ENCODE measurements at regions not wholly inside any gene's neighbourhood (a gene's known extent, or its start where the extent isn't known, plus 50 kb on each side); places are given as distances from the start of the nearest gene placed in this dataset.

DNA sequence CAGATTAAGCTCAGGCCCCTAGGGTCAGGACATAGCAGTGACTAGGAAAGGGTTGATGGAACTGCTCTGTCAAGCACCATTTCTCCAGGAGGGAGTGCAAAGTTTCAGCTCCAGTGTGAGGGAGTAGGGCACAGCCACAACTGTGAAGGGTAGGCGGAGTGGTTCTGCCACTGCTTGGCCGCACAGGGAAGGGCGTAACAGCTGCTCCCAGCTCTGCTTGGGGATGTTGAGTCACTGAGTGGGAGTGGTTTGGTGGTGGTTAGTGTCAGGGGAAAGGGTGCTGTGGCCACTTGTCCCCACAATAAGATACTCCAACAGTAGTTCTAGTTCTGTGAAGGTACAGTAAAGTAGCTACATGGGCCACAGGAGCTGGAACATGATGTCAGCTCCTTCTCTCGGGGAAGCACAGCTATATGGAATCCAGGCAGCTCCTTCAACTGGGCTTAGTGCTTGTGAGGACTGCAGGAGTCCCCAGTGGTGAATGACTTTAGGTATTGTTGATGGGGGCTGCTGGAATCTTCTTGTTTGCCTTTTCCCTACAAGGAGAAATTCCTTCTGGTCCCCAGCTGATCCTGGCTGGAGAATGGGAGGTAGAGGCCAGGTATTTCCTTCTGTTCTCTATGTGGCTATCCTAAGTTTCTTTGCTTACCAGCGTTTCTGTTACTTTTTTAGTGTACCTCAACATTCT is 314.5 kb downstream of the SPATA31D1 start:
- Histone ChIP-seq H3K9me3 (ENCODE audit: control insufficient read depth, insufficient read depth, low read depth, low read length) (peaks cover 2% of the 10 kb centered on the region; the same call in 1 of the 2 replicates), H3K4me3 (ENCODE audit: low read depth, low read length) (no peak overlapping the region), H3K27ac (ENCODE audit: extremely low read depth, low read depth, low read length) (no peak overlapping the region), H3K36me3 (ENCODE audit: control insufficient read depth in 2 of 2, insufficient read depth in 1 of 2, low read length in 2 of 2) (no peaks in the 10 kb centered on the region), H3K4me1 (ENCODE audit: control insufficient read depth, insufficient read depth, low read length) (no peaks in the 10 kb centered on the region)
- ChIA-PET POLR2A (no interaction called here), CTCF (interaction anchor here (0.7 kb wide), 1 partner anchor 274 kb away, joined by 3 read pairs; no protein-coding TSS in a partner anchor)
- TF ChIP-seq ZNF670 (tag by site-specific recombination; IDR thresholded peaks at IDR 0.05; ENCODE audit: low read depth): no peak
- TF ChIP-seq ZNF416 (tag by site-specific recombination; IDR thresholded peaks at IDR 0.05): no peak
- TF ChIP-seq, protein P1, sequence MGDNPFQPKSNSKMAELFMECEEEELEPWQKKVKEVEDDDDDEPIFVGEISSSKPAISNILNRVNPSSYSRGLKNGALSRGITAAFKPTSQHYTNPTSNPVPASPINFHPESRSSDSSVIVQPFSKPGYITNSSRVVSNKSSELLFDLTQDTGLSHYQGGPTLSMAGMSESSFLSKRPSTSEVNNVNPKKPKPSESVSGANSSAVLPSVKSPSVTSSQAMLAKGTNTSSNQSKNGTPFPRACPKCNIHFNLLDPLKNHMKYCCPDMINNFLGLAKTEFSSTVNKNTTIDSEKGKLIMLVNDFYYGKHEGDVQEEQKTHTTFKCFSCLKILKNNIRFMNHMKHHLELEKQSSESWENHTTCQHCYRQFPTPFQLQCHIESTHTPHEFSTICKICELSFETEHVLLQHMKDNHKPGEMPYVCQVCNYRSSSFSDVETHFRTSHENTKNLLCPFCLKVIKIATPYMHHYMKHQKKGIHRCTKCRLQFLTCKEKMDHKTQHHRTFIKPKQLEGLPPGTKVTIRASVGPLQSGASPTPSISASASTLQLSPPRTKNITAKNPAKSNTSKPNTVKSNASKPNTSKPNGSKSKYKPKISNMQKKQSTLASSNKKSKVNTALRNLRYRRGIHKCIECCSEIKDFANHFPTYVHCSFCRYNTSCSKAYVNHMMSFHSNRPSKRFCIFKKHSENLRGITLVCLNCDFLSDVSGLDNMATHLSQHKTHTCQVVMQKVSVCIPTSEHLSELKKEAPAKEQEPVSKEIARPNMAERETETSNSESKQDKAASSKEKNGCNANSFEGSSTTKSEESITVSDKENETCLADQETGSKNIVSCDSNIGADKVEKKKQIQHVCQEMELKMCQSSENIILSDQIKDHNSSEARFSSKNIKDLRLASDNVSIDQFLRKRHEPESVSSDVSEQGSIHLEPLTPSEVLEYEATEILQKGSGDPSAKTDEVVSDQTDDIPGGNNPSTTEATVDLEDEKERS (tag by site-specific recombination; IDR thresholded peaks at IDR 0.05): no peak
- no peak for TF ChIP-seq ZNF335 (tag by site-specific recombination; conservative IDR thresholded peaks at IDR 0.05)
- TF ChIP-seq ZNF155 (tag by site-specific recombination; IDR thresholded peaks at IDR 0.05): no peak
- no peak for TF ChIP-seq ZBTB17 (tag by site-specific recombination; IDR thresholded peaks at IDR 0.05)
- TF ChIP-seq SP3 (tag by site-specific recombination; IDR thresholded peaks at IDR 0.05): no peak
- TF ChIP-seq, protein P2, sequence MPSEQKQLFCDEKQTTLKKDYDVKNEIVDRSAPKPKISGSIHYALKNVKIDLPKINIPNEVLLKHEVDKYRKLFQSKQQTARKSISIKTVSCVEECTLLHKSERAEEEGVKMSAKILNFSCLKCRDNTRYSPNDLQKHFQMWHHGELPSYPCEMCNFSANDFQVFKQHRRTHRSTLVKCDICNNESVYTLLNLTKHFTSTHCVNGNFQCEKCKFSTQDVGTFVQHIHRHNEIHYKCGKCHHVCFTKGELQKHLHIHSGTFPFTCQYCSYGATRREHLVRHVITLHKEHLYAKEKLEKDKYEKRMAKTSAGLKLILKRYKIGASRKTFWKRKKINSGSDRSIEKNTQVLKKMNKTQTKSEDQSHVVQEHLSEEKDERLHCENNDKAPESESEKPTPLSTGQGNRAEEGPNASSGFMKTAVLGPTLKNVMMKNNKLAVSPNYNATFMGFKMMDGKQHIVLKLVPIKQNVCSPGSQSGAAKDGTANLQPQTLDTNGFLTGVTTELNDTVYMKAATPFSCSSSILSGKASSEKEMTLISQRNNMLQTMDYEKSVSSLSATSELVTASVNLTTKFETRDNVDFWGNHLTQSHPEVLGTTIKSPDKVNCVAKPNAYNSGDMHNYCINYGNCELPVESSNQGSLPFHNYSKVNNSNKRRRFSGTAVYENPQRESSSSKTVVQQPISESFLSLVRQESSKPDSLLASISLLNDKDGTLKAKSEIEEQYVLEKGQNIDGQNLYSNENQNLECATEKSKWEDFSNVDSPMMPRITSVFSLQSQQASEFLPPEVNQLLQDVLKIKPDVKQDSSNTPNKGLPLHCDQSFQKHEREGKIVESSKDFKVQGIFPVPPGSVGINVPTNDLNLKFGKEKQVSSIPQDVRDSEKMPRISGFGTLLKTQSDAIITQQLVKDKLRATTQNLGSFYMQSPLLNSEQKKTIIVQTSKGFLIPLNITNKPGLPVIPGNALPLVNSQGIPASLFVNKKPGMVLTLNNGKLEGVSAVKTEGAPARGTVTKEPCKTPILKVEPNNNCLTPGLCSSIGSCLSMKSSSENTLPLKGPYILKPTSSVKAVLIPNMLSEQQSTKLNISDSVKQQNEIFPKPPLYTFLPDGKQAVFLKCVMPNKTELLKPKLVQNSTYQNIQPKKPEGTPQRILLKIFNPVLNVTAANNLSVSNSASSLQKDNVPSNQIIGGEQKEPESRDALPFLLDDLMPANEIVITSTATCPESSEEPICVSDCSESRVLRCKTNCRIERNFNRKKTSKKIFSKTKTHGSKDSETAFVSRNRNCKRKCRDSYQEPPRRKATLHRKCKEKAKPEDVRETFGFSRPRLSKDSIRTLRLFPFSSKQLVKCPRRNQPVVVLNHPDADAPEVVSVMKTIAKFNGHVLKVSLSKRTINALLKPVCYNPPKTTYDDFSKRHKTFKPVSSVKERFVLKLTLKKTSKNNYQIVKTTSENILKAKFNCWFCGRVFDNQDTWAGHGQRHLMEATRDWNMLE (tag by site-specific recombination; conservative IDR thresholded peaks at IDR 0.05; ENCODE audit: low read depth): no peak

DNA sequence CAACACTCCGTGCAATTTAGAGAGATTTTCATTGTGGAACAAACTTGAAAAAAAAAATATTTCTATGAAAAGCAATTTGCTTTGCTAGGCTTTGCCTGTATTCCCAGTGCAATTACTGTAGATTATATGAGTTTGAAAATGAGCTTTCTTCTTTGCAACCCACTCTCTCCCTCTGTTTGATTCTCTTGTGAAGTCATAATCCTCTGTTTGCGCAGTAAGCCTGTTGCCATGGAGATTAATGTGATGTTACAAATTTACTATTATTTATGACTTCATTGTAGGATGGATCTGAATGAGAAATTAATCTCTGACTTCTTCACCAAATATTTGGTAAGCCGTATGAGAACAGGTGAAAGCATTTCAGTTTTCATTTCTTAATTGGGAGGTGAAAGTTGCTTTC is 320.3 kb downstream of the SPATA31D1 start:
- ChIA-PET POLR2A (no interaction called here), CTCF (no interaction called here)
- Histone ChIP-seq H3K4me3 (ENCODE audit: low read depth, low read length) (no peak overlapping the region), H3K9me3 (ENCODE audit: control insufficient read depth, insufficient read depth, low read depth, low read length) (no peaks in the 10 kb centered on the region), H3K27ac (ENCODE audit: extremely low read depth, low read depth, low read length) (no peak overlapping the region), H3K36me3 (ENCODE audit: control insufficient read depth in 2 of 2, insufficient read depth in 1 of 2, low read length in 2 of 2) (no peaks in the 10 kb centered on the region), H3K4me1 (ENCODE audit: control insufficient read depth, insufficient read depth, low read length) (no peaks in the 10 kb centered on the region)
- TF ChIP-seq PRDM1 (tag by site-specific recombination; IDR thresholded peaks at IDR 0.05): 0 out of 2 replicates have a peak, but pooled peaks have one; percentile 22
- TF ChIP-seq, protein P3, sequence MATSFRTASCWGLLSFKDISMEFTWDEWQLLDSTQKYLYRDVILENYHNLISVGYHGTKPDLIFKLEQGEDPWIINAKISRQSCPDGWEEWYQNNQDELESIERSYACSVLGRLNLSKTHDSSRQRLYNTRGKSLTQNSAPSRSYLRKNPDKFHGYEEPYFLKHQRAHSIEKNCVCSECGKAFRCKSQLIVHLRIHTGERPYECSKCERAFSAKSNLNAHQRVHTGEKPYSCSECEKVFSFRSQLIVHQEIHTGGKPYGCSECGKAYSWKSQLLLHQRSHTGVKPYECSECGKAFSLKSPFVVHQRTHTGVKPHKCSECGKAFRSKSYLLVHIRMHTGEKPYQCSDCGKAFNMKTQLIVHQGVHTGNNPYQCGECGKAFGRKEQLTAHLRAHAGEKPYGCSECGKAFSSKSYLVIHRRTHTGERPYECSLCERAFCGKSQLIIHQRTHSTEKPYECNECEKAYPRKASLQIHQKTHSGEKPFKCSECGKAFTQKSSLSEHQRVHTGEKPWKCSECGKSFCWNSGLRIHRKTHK (tag by site-specific recombination; IDR thresholded peaks at IDR 0.05): no peak

DNA sequence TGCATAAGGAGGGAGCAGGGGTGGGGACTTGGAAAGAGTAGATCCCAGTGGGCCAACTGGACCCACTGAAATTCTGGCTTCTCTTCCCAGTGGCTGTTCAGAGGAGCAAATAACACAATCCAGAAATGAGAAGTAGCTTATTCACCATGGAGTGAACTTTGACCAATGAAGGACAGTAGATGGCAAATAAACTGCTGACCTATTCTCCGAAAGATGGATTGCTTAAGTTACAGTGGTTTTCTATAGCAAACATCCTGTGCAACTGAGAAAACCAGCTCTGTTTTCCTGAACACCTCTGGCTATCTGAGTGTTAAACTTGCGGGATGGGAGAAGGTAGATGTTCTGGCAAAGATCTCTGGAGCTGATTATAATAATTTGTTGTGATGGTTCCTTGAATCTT is 325.1 kb downstream of the SPATA31D1 start:
- Histone ChIP-seq H3K9me3 (ENCODE audit: control insufficient read depth, insufficient read depth, low read depth, low read length) (no peaks in the 10 kb centered on the region), H3K4me3 (ENCODE audit: low read depth, low read length) (no peak overlapping the region), H3K4me1 (ENCODE audit: control insufficient read depth, insufficient read depth, low read length) (no peaks in the 10 kb centered on the region), H3K36me3 (ENCODE audit: control insufficient read depth in 2 of 2, insufficient read depth in 1 of 2, low read length in 2 of 2) (no peaks in the 10 kb centered on the region), H3K27ac (ENCODE audit: extremely low read depth, low read depth, low read length) (no peak overlapping the region)
- CTCF ChIA-PET: no interaction called here
- POLR2A ChIA-PET: interaction anchor here (0.6 kb wide), 1 partner anchor 261 kb away, joined by 4 read pairs; no protein-coding TSS in a partner anchor
- TF ChIP-seq ZNF701 (tag by site-specific recombination; IDR thresholded peaks at IDR 0.05): no peak
- TF ChIP-seq ZNF175 (tag by site-specific recombination; IDR thresholded peaks at IDR 0.05): no peak
- TF ChIP-seq, protein P4, sequence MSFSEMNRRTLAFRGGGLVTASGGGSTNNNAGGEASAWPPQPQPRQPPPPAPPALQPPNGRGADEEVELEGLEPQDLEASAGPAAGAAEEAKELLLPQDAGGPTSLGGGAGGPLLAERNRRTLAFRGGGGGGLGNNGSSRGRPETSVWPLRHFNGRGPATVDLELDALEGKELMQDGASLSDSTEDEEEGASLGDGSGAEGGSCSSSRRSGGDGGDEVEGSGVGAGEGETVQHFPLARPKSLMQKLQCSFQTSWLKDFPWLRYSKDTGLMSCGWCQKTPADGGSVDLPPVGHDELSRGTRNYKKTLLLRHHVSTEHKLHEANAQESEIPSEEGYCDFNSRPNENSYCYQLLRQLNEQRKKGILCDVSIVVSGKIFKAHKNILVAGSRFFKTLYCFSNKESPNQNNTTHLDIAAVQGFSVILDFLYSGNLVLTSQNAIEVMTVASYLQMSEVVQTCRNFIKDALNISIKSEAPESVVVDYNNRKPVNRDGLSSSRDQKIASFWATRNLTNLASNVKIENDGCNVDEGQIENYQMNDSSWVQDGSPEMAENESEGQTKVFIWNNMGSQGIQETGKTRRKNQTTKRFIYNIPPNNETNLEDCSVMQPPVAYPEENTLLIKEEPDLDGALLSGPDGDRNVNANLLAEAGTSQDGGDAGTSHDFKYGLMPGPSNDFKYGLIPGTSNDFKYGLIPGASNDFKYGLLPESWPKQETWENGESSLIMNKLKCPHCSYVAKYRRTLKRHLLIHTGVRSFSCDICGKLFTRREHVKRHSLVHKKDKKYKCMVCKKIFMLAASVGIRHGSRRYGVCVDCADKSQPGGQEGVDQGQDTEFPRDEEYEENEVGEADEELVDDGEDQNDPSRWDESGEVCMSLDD (tag by site-specific recombination; IDR thresholded peaks at IDR 0.05): no peak
- no peak for TF ChIP-seq ZNF548 (tag by site-specific recombination; IDR thresholded peaks at IDR 0.05)
- no peak for TF ChIP-seq RBAK (tag by site-specific recombination; IDR thresholded peaks at IDR 0.05)
- no peak for TF ChIP-seq ZFHX2 (tag by site-specific recombination; conservative IDR thresholded peaks at IDR 0.05)
- TF ChIP-seq ZNF214 (tag by site-specific recombination; IDR thresholded peaks at IDR 0.05; ENCODE audit: borderline replicate concordance): no peak
- TF ChIP-seq ZNF366 (tag by site-specific recombination; conservative IDR thresholded peaks at IDR 0.05): no peak
- no peak for TF ChIP-seq ZNF558 (tag by site-specific recombination; IDR thresholded peaks at IDR 0.05)
